ENCODE measurements at regions not wholly inside any gene's neighbourhood (a gene's known extent, or its start where the extent isn't known, plus 50 kb on each side); places are given as distances from the start of the nearest gene placed in this dataset.

- TF ChIP-seq CREB1 (IDR thresholded peaks at IDR 0.05; ENCODE audit: low read depth) (no peak), TCF12 (IDR thresholded peaks at IDR 0.05; ENCODE audit: low read depth) (no peak), NFIC (IDR thresholded peaks at IDR 0.05) (no peak), EP300 (IDR thresholded peaks at IDR 0.05; ENCODE audit: borderline replicate concordance) (no peak)
Measured at GRCh38 chr4:120158841-120159463, 92.3 kb upstream of the MAD2L1 start.

GRCh38 chr4:120158046-120158445 is 91.4 kb upstream of the MAD2L1 start:
- TF ChIP-seq EP300 (IDR thresholded peaks at IDR 0.05; ENCODE audit: borderline replicate concordance) (no peak), REST (IDR thresholded peaks at IDR 0.05; ENCODE audit: low read depth) (no peak), TCF12 (IDR thresholded peaks at IDR 0.05; ENCODE audit: low read depth) (no peak), TEAD4 (IDR thresholded peaks at IDR 0.05) (no peak), RAD21 (IDR thresholded peaks at IDR 0.05; ENCODE audit: low read depth) (no peak), CREB1 (IDR thresholded peaks at IDR 0.05; ENCODE audit: low read depth) (no peak), CEBPB (IDR thresholded peaks at IDR 0.05) (no peak), EGR1 (IDR thresholded peaks at IDR 0.05) (no peak), YY1 (IDR thresholded peaks at IDR 0.05; ENCODE audit: low read depth) (no peak), FOXM1 (IDR thresholded peaks at IDR 0.05; ENCODE audit: borderline replicate concordance, low read depth) (no peak), ZBTB7A (IDR thresholded peaks at IDR 0.05; ENCODE audit: low read depth) (no peak)
- TF ChIP-seq, protein P1, sequence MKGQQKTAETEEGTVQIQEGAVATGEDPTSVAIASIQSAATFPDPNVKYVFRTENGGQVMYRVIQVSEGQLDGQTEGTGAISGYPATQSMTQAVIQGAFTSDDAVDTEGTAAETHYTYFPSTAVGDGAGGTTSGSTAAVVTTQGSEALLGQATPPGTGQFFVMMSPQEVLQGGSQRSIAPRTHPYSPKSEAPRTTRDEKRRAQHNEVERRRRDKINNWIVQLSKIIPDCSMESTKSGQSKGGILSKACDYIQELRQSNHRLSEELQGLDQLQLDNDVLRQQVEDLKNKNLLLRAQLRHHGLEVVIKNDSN (IDR thresholded peaks at IDR 0.05), result no peak
- TF ChIP-seq, protein P2, sequence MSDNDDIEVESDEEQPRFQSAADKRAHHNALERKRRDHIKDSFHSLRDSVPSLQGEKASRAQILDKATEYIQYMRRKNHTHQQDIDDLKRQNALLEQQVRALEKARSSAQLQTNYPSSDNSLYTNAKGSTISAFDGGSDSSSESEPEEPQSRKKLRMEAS (IDR thresholded peaks at IDR 0.05), result no peak

- TF ChIP-seq RAD21 (IDR thresholded peaks at IDR 0.05; ENCODE audit: low read depth), result peak; percentile 76
- TF ChIP-seq REST (IDR thresholded peaks at IDR 0.05; ENCODE audit: low read depth), result no peak
- TF ChIP-seq CREB1 (IDR thresholded peaks at IDR 0.05; ENCODE audit: low read depth), result no peak
- no peak for TF ChIP-seq NFIC (IDR thresholded peaks at IDR 0.05)
- no peak for TF ChIP-seq EP300 (IDR thresholded peaks at IDR 0.05; ENCODE audit: borderline replicate concordance)
- TF ChIP-seq, protein P2 (IDR thresholded peaks at IDR 0.05), result no peak
- no peak for TF ChIP-seq FOXM1 (IDR thresholded peaks at IDR 0.05; ENCODE audit: borderline replicate concordance, low read depth)
Measured at GRCh38 chr4:120156120-120156718, 89.6 kb upstream of the MAD2L1 start.

- TF ChIP-seq TEAD4 (IDR thresholded peaks at IDR 0.05) (no peak), TAF1 (IDR thresholded peaks at IDR 0.05; ENCODE audit: low read depth) (no peak), REST (IDR thresholded peaks at IDR 0.05; ENCODE audit: low read depth) (no peak), EP300 (IDR thresholded peaks at IDR 0.05; ENCODE audit: borderline replicate concordance) (no peak), NFIC (IDR thresholded peaks at IDR 0.05) (no peak), FOXM1 (IDR thresholded peaks at IDR 0.05; ENCODE audit: borderline replicate concordance, low read depth) (no peak), YY1 (IDR thresholded peaks at IDR 0.05; ENCODE audit: low read depth) (no peak), RAD21 (IDR thresholded peaks at IDR 0.05; ENCODE audit: low read depth) (no peak)
Measured at GRCh38 chr4:120155287-120155686, 88.6 kb upstream of the MAD2L1 start.

GRCh38 chr4:120144634-120145033 is 78.0 kb upstream of the MAD2L1 start:
- TF ChIP-seq, protein P1 (IDR thresholded peaks at IDR 0.05), result no peak
- TF ChIP-seq TEAD4 (IDR thresholded peaks at IDR 0.05) (no peak), EGR1 (IDR thresholded peaks at IDR 0.05) (no peak), TAF1 (IDR thresholded peaks at IDR 0.05; ENCODE audit: low read depth) (no peak), NFIC (IDR thresholded peaks at IDR 0.05) (no peak), RAD21 (IDR thresholded peaks at IDR 0.05; ENCODE audit: low read depth) (no peak), EP300 (IDR thresholded peaks at IDR 0.05; ENCODE audit: borderline replicate concordance) (no peak), TCF12 (IDR thresholded peaks at IDR 0.05; ENCODE audit: low read depth) (no peak)

Data from Ishikawa (cell line).